ENCODE measurements at regions not wholly inside any gene's neighbourhood (a gene's known extent, or its start where the extent isn't known, plus 50 kb on each side); places are given as distances from the start of the nearest gene placed in this dataset.

GRCh38 chrX:13266641-13267345, 53.1 kb downstream of the ATXN3L start:
- Mint-ChIP-seq H3K27ac (no peak overlapping the region), H3K36me3 (no peaks in the 10 kb centered on the region), H3K4me3 (no peak overlapping the region), H3K9me3 (no peaks in the 10 kb centered on the region), H3K27me3 (no peaks in the 10 kb centered on the region), H3K4me1 (ENCODE audit: unreplicated experiment) (no peaks in the 10 kb centered on the region)
- no peak for TF ChIP-seq CTCF (conservative IDR thresholded peaks at IDR 0.05)
- no peak for DNase-seq (ENCODE audit: extremely low spot score, unreplicated experiment)

GRCh38 chrX:13265549-13266132, 54.2 kb downstream of the ATXN3L start:
- H3K4me1 Mint-ChIP-seq (ENCODE audit: unreplicated experiment): no peaks in the 10 kb centered on the region
- no peaks in the 10 kb centered on the region for H3K36me3 Mint-ChIP-seq
- peaks cover under 1% of the 10 kb centered on the region for H3K9me3 Mint-ChIP-seq
- no peak for TF ChIP-seq CTCF (conservative IDR thresholded peaks at IDR 0.05)
- DNase-seq (ENCODE audit: extremely low spot score, unreplicated experiment): no peak
- no peak overlapping the region for H3K27ac Mint-ChIP-seq
- no peaks in the 10 kb centered on the region for H3K27me3 Mint-ChIP-seq
- H3K4me3 Mint-ChIP-seq: no peak overlapping the region

- H3K36me3 Mint-ChIP-seq: no peaks in the 10 kb centered on the region
- no peaks in the 10 kb centered on the region for H3K27me3 Mint-ChIP-seq
- H3K9me3 Mint-ChIP-seq: peaks cover 5% of the 10 kb centered on the region
- H3K27ac Mint-ChIP-seq: no peak overlapping the region
- DNase-seq (ENCODE audit: extremely low spot score, unreplicated experiment): no peak
- no peak overlapping the region for H3K4me3 Mint-ChIP-seq
- no peaks in the 10 kb centered on the region for H3K4me1 Mint-ChIP-seq (ENCODE audit: unreplicated experiment)
- TF ChIP-seq CTCF (conservative IDR thresholded peaks at IDR 0.05): no peak
Observed at GRCh38 chrX:13265111-13265510, 54.7 kb downstream of the ATXN3L start.

- H3K4me1 Mint-ChIP-seq (ENCODE audit: unreplicated experiment): no peaks in the 10 kb centered on the region
- no peak for TF ChIP-seq CTCF (conservative IDR thresholded peaks at IDR 0.05)
- no peak overlapping the region for H3K27ac Mint-ChIP-seq
- H3K36me3 Mint-ChIP-seq: no peaks in the 10 kb centered on the region
- no peak overlapping the region for H3K4me3 Mint-ChIP-seq
- DNase-seq (ENCODE audit: extremely low spot score, unreplicated experiment): no peak
- H3K27me3 Mint-ChIP-seq: no peaks in the 10 kb centered on the region
- H3K9me3 Mint-ChIP-seq: peaks cover 5% of the 10 kb centered on the region
Observed at GRCh38 chrX:13263560-13264251, 56.1 kb downstream of the ATXN3L start.

GRCh38 chrX:13261348-13261747, 58.5 kb downstream of the ATXN3L start:
- DNase-seq (ENCODE audit: extremely low spot score, unreplicated experiment): no peak
- Mint-ChIP-seq H3K4me1 (ENCODE audit: unreplicated experiment) (no peaks in the 10 kb centered on the region), H3K4me3 (no peak overlapping the region), H3K27me3 (no peaks in the 10 kb centered on the region), H3K27ac (no peak overlapping the region), H3K36me3 (no peaks in the 10 kb centered on the region), H3K9me3 (peaks cover 5% of the 10 kb centered on the region)
- no peak for TF ChIP-seq CTCF (conservative IDR thresholded peaks at IDR 0.05)

Data from type B pancreatic cell (in vitro differentiated cells).